Brain microvascular endothelial cell (primary cell): ENCODE measurements at regions not wholly inside any gene's neighbourhood (a gene's known extent, or its start where the extent isn't known, plus 50 kb on each side); places are given as distances from the start of the nearest gene placed in this dataset.

Source experiments
- DNase-seq: peaks from one replicate; pipeline ENCODE4 v3.0.0-alpha.2; 2020
- H3K27ac ChIP-seq: fragments of 250-450 bp; sonication (Bioruptor Pico); 2 replicates; pipeline ENCODE4 v1.5.1; 2020; ENCODE audit warnings: mild to moderate bottlenecking, moderate library complexity
- H3K27me3 ChIP-seq: fragments of 250-450 bp; sonication (Bioruptor Pico); replicated peaks from 2 replicates; pipeline ENCODE4 v1.5.1; 2020; ENCODE audit warnings: mild to moderate bottlenecking
- H3K36me3 ChIP-seq: fragments of 250-450 bp; sonication (Bioruptor Pico); replicated peaks from 2 replicates; pipeline ENCODE4 v1.5.1; 2020; ENCODE audit warnings: mild to moderate bottlenecking
- H3K4me3 ChIP-seq: 2 replicates; pipeline ENCODE4 v1.5.1; 2011; ENCODE audit warnings: low read depth, mild to moderate bottlenecking, control low read depth, low read length, moderate library complexity
- in situ Hi-C: cut with HindIII; loops from 2 replicates; pipeline ENCODE4 v1.10.0; 2017; ENCODE audit warnings: low sequenced_read_pairs, low pct_ligation_motif_present
- TF ChIP-seq, protein P1 (sequence below): IDR thresholded peaks from 2 replicates; pipeline ENCODE4 v1.5.1; 2011; ENCODE audit warnings: low read depth, mild to moderate bottlenecking, moderate library complexity, low read length, control low read depth, inconsistent platforms; ENCODE audit errors: missing control alignments

DNA sequence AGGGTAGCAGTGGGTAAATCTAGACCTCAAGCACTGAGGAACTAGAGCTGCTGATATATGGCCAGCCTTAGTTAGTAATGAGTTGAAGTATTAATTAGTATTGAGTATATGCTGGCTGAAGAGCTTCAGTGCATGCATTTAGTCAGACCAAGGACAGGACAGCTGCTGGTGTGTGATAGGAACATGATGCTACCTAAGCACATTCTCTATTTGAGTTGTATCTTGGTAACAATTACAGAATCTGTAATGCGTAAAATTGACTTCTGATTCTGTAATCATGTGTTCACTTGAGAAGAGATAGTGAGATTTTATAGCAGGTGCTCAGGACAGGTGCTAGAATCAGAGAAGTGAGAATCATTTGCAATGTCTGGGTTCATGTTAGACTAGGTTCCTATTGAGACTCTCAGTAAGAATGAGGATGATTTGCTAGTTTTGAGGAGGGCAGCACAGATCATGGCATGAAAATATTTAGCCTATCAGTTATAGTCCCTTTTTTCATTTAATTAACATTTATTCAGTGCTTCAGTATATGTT lies 369.4 kb upstream of the HS3ST5 start:
- no peaks in the 10 kb centered on the region for H3K27me3 ChIP-seq
- TF ChIP-seq, protein P1, sequence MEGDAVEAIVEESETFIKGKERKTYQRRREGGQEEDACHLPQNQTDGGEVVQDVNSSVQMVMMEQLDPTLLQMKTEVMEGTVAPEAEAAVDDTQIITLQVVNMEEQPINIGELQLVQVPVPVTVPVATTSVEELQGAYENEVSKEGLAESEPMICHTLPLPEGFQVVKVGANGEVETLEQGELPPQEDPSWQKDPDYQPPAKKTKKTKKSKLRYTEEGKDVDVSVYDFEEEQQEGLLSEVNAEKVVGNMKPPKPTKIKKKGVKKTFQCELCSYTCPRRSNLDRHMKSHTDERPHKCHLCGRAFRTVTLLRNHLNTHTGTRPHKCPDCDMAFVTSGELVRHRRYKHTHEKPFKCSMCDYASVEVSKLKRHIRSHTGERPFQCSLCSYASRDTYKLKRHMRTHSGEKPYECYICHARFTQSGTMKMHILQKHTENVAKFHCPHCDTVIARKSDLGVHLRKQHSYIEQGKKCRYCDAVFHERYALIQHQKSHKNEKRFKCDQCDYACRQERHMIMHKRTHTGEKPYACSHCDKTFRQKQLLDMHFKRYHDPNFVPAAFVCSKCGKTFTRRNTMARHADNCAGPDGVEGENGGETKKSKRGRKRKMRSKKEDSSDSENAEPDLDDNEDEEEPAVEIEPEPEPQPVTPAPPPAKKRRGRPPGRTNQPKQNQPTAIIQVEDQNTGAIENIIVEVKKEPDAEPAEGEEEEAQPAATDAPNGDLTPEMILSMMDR, result no peak
- in situ Hi-C loops, result no loop called here

DNA sequence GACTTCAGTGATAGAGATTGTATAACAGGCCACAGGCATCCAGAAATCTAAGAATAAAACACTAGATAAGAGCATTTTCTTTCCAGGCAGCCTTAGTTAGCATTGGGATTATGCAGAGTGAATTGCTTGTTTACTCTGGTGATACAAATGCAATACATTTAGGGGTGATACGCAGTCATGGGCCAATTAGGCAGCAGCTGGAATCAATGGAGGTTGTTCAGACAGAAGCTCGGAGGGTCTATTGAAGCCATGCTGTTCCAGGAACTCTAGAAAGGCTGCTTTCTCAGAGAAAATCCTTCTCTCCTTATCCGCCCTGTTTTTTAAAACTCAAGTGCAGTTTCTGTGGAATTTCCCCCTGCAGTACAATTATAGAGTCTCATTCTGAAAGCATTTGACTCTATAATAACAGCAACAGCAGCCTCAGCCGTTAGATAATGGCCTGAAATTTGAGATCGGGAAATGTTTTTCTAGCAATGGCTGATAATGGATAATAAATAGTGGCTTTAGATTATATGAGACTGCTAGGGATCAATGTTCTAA lies 364.3 kb upstream of the HS3ST5 start:
- DNase-seq, result no peak
- Histone ChIP-seq H3K27me3 (no peaks in the 10 kb centered on the region), H3K27ac (no peak overlapping the region), H3K4me3 (no peak overlapping the region), H3K36me3 (no peaks in the 10 kb centered on the region)
- in situ Hi-C loops, result no loop called here
- TF ChIP-seq, protein P1, result no peak

More for the DNA sequence above, 369.4 kb upstream of the HS3ST5 start:
- no peaks in the 10 kb centered on the region for H3K36me3 ChIP-seq
- H3K4me3 ChIP-seq, result no peak overlapping the region
- no peak for DNase-seq
- H3K27ac ChIP-seq, result no peak overlapping the region

DNA sequence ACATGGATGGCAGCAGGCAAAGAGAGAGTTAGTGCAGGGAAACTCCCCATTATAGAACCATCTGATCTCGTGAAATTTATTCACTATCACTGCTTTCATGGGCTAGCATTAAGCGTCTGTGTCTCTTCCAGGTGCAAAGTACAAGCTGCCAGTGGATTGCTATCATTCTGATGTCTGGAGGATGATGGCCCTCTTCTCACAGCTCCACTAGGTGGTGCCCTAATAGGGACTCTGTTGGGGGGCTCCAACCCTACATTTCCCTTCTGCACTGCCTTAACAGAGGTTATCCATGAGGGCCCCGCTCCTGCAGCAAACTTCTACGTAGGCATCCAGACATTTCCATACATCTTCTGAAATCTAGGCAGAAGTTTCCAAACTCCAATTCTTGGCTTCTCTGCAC lies 347.8 kb upstream of the HS3ST5 start:
- Histone ChIP-seq H3K27ac (no peak overlapping the region), H3K27me3 (no peaks in the 10 kb centered on the region), H3K36me3 (no peaks in the 10 kb centered on the region), H3K4me3 (no peak overlapping the region)
- in situ Hi-C loops, result no loop called here
- DNase-seq, result no peak
- TF ChIP-seq, protein P1, result no peak

DNA sequence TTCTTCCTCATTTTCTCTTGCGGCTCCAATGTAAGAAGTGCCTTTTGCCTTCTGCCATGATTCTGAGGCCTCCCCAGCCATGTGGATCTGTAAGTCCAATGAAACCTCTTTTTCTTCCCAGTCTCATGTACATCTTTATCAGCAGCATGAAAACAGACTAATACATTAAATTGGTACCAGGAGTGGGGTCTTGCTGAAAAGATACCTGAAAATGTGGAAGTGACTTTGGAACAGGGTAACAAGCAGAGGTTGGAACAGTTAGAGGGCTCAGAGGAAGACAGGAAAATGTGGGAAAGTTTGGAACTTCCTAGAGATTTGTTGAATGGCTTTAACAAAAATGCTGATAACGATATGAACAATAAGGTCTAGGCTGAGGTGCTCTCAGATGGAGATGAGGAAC lies 316.7 kb upstream of the HS3ST5 start:
- no peak overlapping the region for H3K4me3 ChIP-seq
- no peaks in the 10 kb centered on the region for H3K27me3 ChIP-seq
- DNase-seq, result no peak
- no peaks in the 10 kb centered on the region for H3K36me3 ChIP-seq
- in situ Hi-C loops, result no loop called here
- no peak overlapping the region for H3K27ac ChIP-seq
- TF ChIP-seq, protein P1, result no peak

DNA sequence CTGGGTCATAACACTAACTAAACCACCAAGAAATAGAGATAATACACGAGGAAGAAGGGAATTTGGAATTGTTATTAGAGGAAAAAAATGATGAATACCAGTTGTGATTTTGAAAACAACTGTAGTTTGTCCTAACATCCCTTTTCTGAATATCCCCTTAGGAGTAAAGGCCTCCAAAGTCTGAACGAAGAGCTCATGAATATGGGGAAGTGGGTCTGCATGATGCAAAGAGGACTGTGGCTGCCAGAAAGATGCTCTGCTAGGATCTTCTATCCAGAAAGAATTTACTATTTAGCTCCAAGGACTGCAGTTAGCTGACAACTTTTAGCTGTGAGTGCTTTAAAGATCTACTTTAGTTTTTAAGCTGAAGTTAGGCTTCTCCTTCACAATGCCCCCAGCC lies 308.8 kb upstream of the HS3ST5 start:
- TF ChIP-seq, protein P1, result no peak
- no peak for DNase-seq
- Histone ChIP-seq H3K36me3 (no peaks in the 10 kb centered on the region), H3K27ac (no peak overlapping the region), H3K27me3 (no peaks in the 10 kb centered on the region), H3K4me3 (no peak overlapping the region)
- in situ Hi-C loops, result no loop called here

DNA sequence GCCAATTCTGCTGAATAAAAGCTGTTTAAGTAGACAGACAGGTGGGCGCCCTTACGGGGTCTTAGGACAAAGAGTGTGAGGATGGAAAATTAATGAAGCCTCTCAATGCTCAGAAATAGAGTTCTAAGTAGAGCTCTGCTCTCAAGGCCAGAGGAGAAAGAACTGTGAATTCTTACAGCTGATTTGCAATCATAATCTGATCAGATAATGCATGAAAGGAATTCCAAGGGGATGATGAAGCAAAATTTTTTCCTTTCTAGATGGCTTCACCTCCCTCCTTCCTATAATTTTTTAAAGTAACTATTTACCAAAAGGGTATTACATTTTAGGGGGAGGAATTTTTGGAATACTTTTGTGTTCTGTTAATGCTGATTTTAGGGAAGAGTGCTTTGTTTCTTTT lies 308.1 kb upstream of the HS3ST5 start:
- Histone ChIP-seq H3K36me3 (no peaks in the 10 kb centered on the region), H3K27ac (no peak overlapping the region), H3K27me3 (no peaks in the 10 kb centered on the region), H3K4me3 (no peak overlapping the region)
- no peak for DNase-seq
- TF ChIP-seq, protein P1, result no peak
- in situ Hi-C loops, result no loop called here
